ENCODE measurements at regions not wholly inside any gene's neighbourhood (a gene's known extent, or its start where the extent isn't known, plus 50 kb on each side); places are given as distances from the start of the nearest gene placed in this dataset.

GRCh38 chr17:14922411-14922810, 342.7 kb downstream of the PMP22 start:
- peaks cover 16% of the 10 kb centered on the region for H3K9me3 ChIP-seq (ENCODE audit: low read length)
- no peak overlapping the region for H2AFZ ChIP-seq (ENCODE audit: low read length)
- POLR2A ChIA-PET, result no interaction called here
- no peak for FAIRE-seq
- no peaks in the 10 kb centered on the region for H4K20me1 ChIP-seq (ENCODE audit: insufficient read depth, low read length)
- DNase-seq (ENCODE audit: low spot score), result no peak
- intact Hi-C loops (cut with micrococcal nuclease; ENCODE audit: unreplicated experiment) (no loop called here), in situ Hi-C loops (cut with HindIII; ENCODE audit: extremely low pct_ligation_motif_present, low pct_unique_long_range_greater_than_20kb) (loop anchor here (10.0 kb wide), 1 partner anchor 1328 kb away; no protein-coding TSS in a partner anchor)
- H3K4me2 ChIP-seq (ENCODE audit: low read depth, low read length), result no peak overlapping the region
- 0 out of 5 replicates have a peak, but pooled peaks cover 0 to 1% of the 10 kb centered on the region in 2 experiments for H3K27me3 ChIP-seq (ENCODE audit: control insufficient read depth in 1 of 2, insufficient read depth in 2 of 2, low read length in 2 of 2)
- H3K9ac ChIP-seq (ENCODE audit: insufficient read depth, low read depth, low read length), result no peak overlapping the region
- peaks cover 17% of the 10 kb centered on the region for H3K4me1 ChIP-seq (ENCODE audit: insufficient read depth, low read length)
- CTCF ChIA-PET (ENCODE audit: low intra/inter-chr PET ratio, low total read pairs), result no interaction called here
- no peaks in the 10 kb centered on the region for H3K36me3 ChIP-seq (replicated peaks in 1 of 2; ENCODE audit: control insufficient read depth in 1 of 2, insufficient read depth in 2 of 2, low read length in 2 of 2)
- 0% methylated on average over 2 of the region's 2 CpGs for WGBS (ENCODE audit: low lambda C conversion rate)
- H3K79me2 ChIP-seq (ENCODE audit: insufficient read depth, low read length), result no peaks in the 10 kb centered on the region
- BruUV-seq (replicated peaks), result no TSS peak
- TF ChIP-seq ZMAT3 (CRISPR knock-in tag; conservative IDR thresholded peaks at IDR 0.05) (no peak), NFE2 (CRISPR knock-in tag; IDR thresholded peaks at IDR 0.05) (no peak), ATF7 (IDR thresholded peaks at IDR 0.05) (peak; percentile 30; the same call in 1 of the 2 replicates), ATF7 (CRISPR knock-in tag; IDR thresholded peaks at IDR 0.05) (no peak), MED1 (CRISPR knock-in tag; IDR thresholded peaks at IDR 0.05) (no peak)
- TF ChIP-seq, protein P1, sequence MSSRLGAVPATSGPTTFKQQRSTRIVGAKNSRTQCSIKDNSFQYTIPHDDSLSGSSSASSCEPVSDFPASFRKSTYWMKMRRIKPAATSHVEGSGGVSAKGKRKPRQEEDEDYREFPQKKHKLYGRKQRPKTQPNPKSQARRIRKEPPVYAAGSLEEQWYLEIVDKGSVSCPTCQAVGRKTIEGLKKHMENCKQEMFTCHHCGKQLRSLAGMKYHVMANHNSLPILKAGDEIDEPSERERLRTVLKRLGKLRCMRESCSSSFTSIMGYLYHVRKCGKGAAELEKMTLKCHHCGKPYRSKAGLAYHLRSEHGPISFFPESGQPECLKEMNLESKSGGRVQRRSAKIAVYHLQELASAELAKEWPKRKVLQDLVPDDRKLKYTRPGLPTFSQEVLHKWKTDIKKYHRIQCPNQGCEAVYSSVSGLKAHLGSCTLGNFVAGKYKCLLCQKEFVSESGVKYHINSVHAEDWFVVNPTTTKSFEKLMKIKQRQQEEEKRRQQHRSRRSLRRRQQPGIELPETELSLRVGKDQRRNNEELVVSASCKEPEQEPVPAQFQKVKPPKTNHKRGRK (CRISPR knock-in tag; IDR thresholded peaks at IDR 0.05), result no peak
- ATAC-seq, result no peak
- no peak overlapping the region for H3K27ac ChIP-seq (ENCODE audit: extremely low read length, insufficient read depth, low read length)
- H3K4me3 ChIP-seq (replicated peaks in 1 of 3; ENCODE audit: insufficient read depth in 1 of 3, low read depth in 2 of 3, low read length in 3 of 3), result no peak overlapping the region

- Histone ChIP-seq H3K4me3 (replicated peaks in 1 of 3; ENCODE audit: insufficient read depth in 1 of 3, low read depth in 2 of 3, low read length in 3 of 3) (no peak overlapping the region), H4K20me1 (ENCODE audit: insufficient read depth, low read length) (no peaks in the 10 kb centered on the region), H3K27me3 (ENCODE audit: control insufficient read depth in 1 of 2, insufficient read depth in 2 of 2, low read length in 2 of 2) (0 out of 5 replicates have a peak, but pooled peaks cover 0 to 1% of the 10 kb centered on the region in 2 experiments), H3K9me3 (ENCODE audit: low read length) (peaks cover 16% of the 10 kb centered on the region), H3K36me3 (replicated peaks in 1 of 2; ENCODE audit: control insufficient read depth in 1 of 2, insufficient read depth in 2 of 2, low read length in 2 of 2) (no peaks in the 10 kb centered on the region), H3K9ac (ENCODE audit: insufficient read depth, low read depth, low read length) (no peak overlapping the region), H3K4me1 (ENCODE audit: insufficient read depth, low read length) (peaks cover 17% of the 10 kb centered on the region), H3K27ac (ENCODE audit: extremely low read length, insufficient read depth, low read length) (no peak overlapping the region), H3K79me2 (ENCODE audit: insufficient read depth, low read length) (no peaks in the 10 kb centered on the region), H3K4me2 (ENCODE audit: low read depth, low read length) (no peak overlapping the region), H2AFZ (ENCODE audit: low read length) (no peak overlapping the region)
- CTCF ChIA-PET (ENCODE audit: low intra/inter-chr PET ratio, low total read pairs), result no interaction called here
- in situ Hi-C loops (cut with HindIII; ENCODE audit: extremely low pct_ligation_motif_present, low pct_unique_long_range_greater_than_20kb), result loop anchor here (10.0 kb wide), 1 partner anchor 1327 kb away; no protein-coding TSS in a partner anchor
- POLR2A ChIA-PET, result no interaction called here
- no peak for ATAC-seq
- FAIRE-seq, result no peak
- DNase-seq (ENCODE audit: low spot score), result no peak
- intact Hi-C loops (cut with micrococcal nuclease; ENCODE audit: unreplicated experiment), result no loop called here
- BruUV-seq (replicated peaks), result no TSS peak
- WGBS (ENCODE audit: low lambda C conversion rate), result 48% methylated on average over 3 of the region's 3 CpGs
- TF ChIP-seq ZNF407 (CRISPR knock-in tag; IDR thresholded peaks at IDR 0.05; ENCODE audit: not compliant biosample characterization) (no peak), ZNF562 (CRISPR knock-in tag; IDR thresholded peaks at IDR 0.05; ENCODE audit: borderline replicate concordance) (no peak), PRMT3 (CRISPR knock-in tag; IDR thresholded peaks at IDR 0.05; ENCODE audit: borderline replicate concordance, low read depth) (no peak), ZBTB42 (CRISPR knock-in tag; IDR thresholded peaks at IDR 0.05) (no peak)
Observed at GRCh38 chr17:14921936-14922335, 343.2 kb downstream of the PMP22 start.

All from HepG2 (cell line).